Panc1 (cell line): ENCODE measurements at regions not wholly inside any gene's neighbourhood (a gene's known extent, or its start where the extent isn't known, plus 50 kb on each side); places are given as distances from the start of the nearest gene placed in this dataset.

ENCODE experiments used
- ATAC-seq: fragments of 200-7000 bp; cut with Tn5 transposase; 2 replicates; pipeline ENCODE4 v1.9.1; 2020; ENCODE audit warnings: mild to moderate bottlenecking, moderate library complexity
- BruUV-seq: library from RNA; stranded (reverse); fragments of 400-500 nt; replicated peaks from 2 replicates; lab custom pipeline; 2021; lab: Mats Ljungman, UMichigan
- CTCF ChIA-PET: fragments of 300-600 bp; sonication (Branson Sonifier 250); formaldehyde crosslinking; loops from one replicate; lab custom pipeline; 2022; ENCODE audit warnings: antibody characterized with exemption; lab: Charles Lee
- POLR2A ChIA-PET: fragments of 300-600 bp; sonication (Branson Sonifier 250); formaldehyde crosslinking; loops from one replicate; lab custom pipeline; 2022; ENCODE audit warnings: antibody characterized with exemption; lab: Charles Lee
- DNase-seq: peaks from one replicate; pipeline ENCODE4 v3.0.0-alpha.2; 2010; ENCODE audit warnings: low read depth, low spot score
- H3K27ac ChIP-seq: 2 replicates; pipeline ENCODE4 v1.5.1; 2011; ENCODE audit warnings: mild to moderate bottlenecking, low read length, inconsistent platforms
- H3K27me3 ChIP-seq: fragments of 200-500 bp; sonication (Bioruptor generic); 2 replicates; pipeline ENCODE4 v1.6.0; 2014; ENCODE audit warnings: low read length, inconsistent platforms; ENCODE audit not compliant: control insufficient read depth, insufficient read depth
- H3K36me3 ChIP-seq: fragments of 200-500 bp; sonication (Bioruptor generic); 2 replicates; pipeline ENCODE4 v1.5.1; 2014; ENCODE audit warnings: inconsistent platforms, mild to moderate bottlenecking, low read length, moderate library complexity; ENCODE audit not compliant: control insufficient read depth, insufficient read depth
- H3K4me1 ChIP-seq: 2 replicates; pipeline ENCODE4 v1.5.1; 2011; ENCODE audit warnings: inconsistent platforms, mild to moderate bottlenecking, low read length, moderate library complexity; ENCODE audit not compliant: control insufficient read depth, insufficient read depth
- H3K4me3 ChIP-seq, 2 experiments: 2 replicates each; pipeline ENCODE4 v1.5.1; 2011 to 2012; ENCODE audit warnings: low read depth in 2 of 2, low read length in 2 of 2, mild to moderate bottlenecking in 2 of 2, inconsistent platforms in 1 of 2, moderate library complexity in 1 of 2
- H3K9me3 ChIP-seq: fragments of 200-500 bp; sonication (Bioruptor generic); 2 replicates; pipeline ENCODE4 v1.5.1; 2014; ENCODE audit warnings: low read depth, mild to moderate bottlenecking, inconsistent platforms, low read length, moderate library complexity; ENCODE audit not compliant: control insufficient read depth, insufficient read depth
- CTCF ChIP-seq: fragments of 450-650 bp; IDR thresholded peaks from 2 replicates; pipeline ENCODE4 v1.5.1; 2017; ENCODE audit warnings: mild to moderate bottlenecking
- POLR2AphosphoS5 ChIP-seq: IDR thresholded peaks from 2 replicates; pipeline ENCODE4 v1.6.1; 2012; ENCODE audit warnings: mild to moderate bottlenecking, low read depth, low read length, moderate library complexity
- REST ChIP-seq, 2 experiments: IDR thresholded peaks; 2 replicates each; pipeline ENCODE4 v1.6.1; 2011 to 2012; ENCODE audit warnings: low read depth in 2 of 2, control low read depth in 1 of 2, low read length in 1 of 2, mild to moderate bottlenecking in 1 of 2, moderate library complexity in 1 of 2; ENCODE audit not compliant: insufficient read depth in 1 of 2
- SIN3A ChIP-seq: IDR thresholded peaks from 2 replicates; pipeline ENCODE4 v1.6.1; 2012; ENCODE audit warnings: low read depth, mild to moderate bottlenecking, low read length, moderate library complexity, borderline replicate concordance; ENCODE audit not compliant: insufficient read depth
- TCF7L2 ChIP-seq: IDR thresholded peaks from 2 replicates; pipeline ENCODE4 v1.6.1; 2011; ENCODE audit warnings: mild to moderate bottlenecking, low read depth, low read length, inconsistent platforms
- in situ Hi-C: cut with HindIII; loops from 2 replicates; pipeline ENCODE4 v1.10.0; 2016; ENCODE audit warnings: low sequenced_read_pairs, low pct_unique_long_range_greater_than_20kb
- intact Hi-C: fragments of 100-400 bp; cut with micrococcal nuclease; formaldehyde crosslinking; loops from one replicate; pipeline ENCODE4 v1.10.0; 2022; ENCODE audit not compliant: unreplicated experiment

- Histone ChIP-seq H3K4me1 (no peaks in the 10 kb centered on the region), H3K27ac (no peak overlapping the region), H3K27me3 (peaks cover 4% of the 10 kb centered on the region; the same call in 1 of the 2 replicates), H3K36me3 (no peaks in the 10 kb centered on the region), H3K9me3 (no peaks in the 10 kb centered on the region), H3K4me3 (no peak overlapping the region)
- intact Hi-C loops (no loop called here), in situ Hi-C loops (no loop called here)
- CTCF ChIA-PET, result no interaction called here
- ATAC-seq (no peak), DNase-seq (no peak)
- TF ChIP-seq TCF7L2 (no peak), SIN3A (no peak), POLR2AphosphoS5 (no peak), CTCF (no peak), REST (IDR thresholded peaks at IDR 0.05; ENCODE audit: insufficient read depth in 1 of 2, low read depth in 2 of 2, low read length in 1 of 2) (no peak)
- POLR2A ChIA-PET, result no interaction called here
- BruUV-seq, result no TSS peak
These were observed 62.9 kb upstream of the ADAMTS16 start for GRCh38 chr5:5077236-5077635.

GRCh38 chr5:5078009-5078897 is 61.9 kb upstream of the ADAMTS16 start:
- no peak for ATAC-seq

More at GRCh38 chr5:5078009-5078897, 61.9 kb upstream of the ADAMTS16 start:
- ChIA-PET POLR2A (no interaction called here), CTCF (no interaction called here)
- in situ Hi-C loops (no loop called here), intact Hi-C loops (no loop called here)
- no peak for DNase-seq
- no peaks in the 10 kb centered on the region for H3K4me1 ChIP-seq
- H3K27me3 ChIP-seq, result peaks cover 4% of the 10 kb centered on the region; the same call in 1 of the 2 replicates
- H3K27ac ChIP-seq, result no peak overlapping the region
- TF ChIP-seq CTCF (no peak), SIN3A (no peak), TCF7L2 (no peak), REST (IDR thresholded peaks at IDR 0.05; ENCODE audit: insufficient read depth in 1 of 2, low read depth in 2 of 2, low read length in 1 of 2) (no peak), POLR2AphosphoS5 (no peak)
- H3K9me3 ChIP-seq, result no peaks in the 10 kb centered on the region
- H3K36me3 ChIP-seq, result no peaks in the 10 kb centered on the region
- no peak overlapping the region for H3K4me3 ChIP-seq
- no TSS peak for BruUV-seq
